NT2/D1 (cell line): ENCODE measurements at regions not wholly inside any gene's neighbourhood (a gene's known extent, or its start where the extent isn't known, plus 50 kb on each side); places are given as distances from the start of the nearest gene placed in this dataset.

ENCODE experiments used
- DNase-seq: peaks from one replicate; pipeline ENCODE4 v3.0.0-alpha.2; 2011; ENCODE audit warnings: low read depth, low spot score
- H3K27me3 ChIP-seq: 2 replicates; pipeline ENCODE4 v1.6.0; 2011; ENCODE audit warnings: mild to moderate bottlenecking; ENCODE audit not compliant: insufficient read length, insufficient read depth
- H3K36me3 ChIP-seq: 2 replicates; pipeline ENCODE4 v1.6.1; 2011; ENCODE audit warnings: mild to moderate bottlenecking, low read length, mixed read lengths; ENCODE audit not compliant: insufficient read depth, insufficient read length
- H3K4me1 ChIP-seq: 2 replicates; pipeline ENCODE4 v1.5.1; 2011; ENCODE audit not compliant: insufficient read depth, insufficient read length
- H3K4me3 ChIP-seq: 2 replicates; pipeline ENCODE4 v1.5.1; 2011; ENCODE audit warnings: low read depth; ENCODE audit not compliant: insufficient read length
- H3K9ac ChIP-seq: 2 replicates; pipeline ENCODE4 v1.6.0; 2011; ENCODE audit warnings: low read depth; ENCODE audit not compliant: insufficient read length
- H3K9me3 ChIP-seq: 2 replicates; pipeline ENCODE4 v1.5.1; 2011; ENCODE audit warnings: mild to moderate bottlenecking, low read length; ENCODE audit not compliant: insufficient read depth
- SUZ12 ChIP-seq: IDR thresholded peaks from 2 replicates; pipeline ENCODE4 v1.6.1; 2011; ENCODE audit not compliant: insufficient read length, insufficient read depth; ENCODE audit errors: extremely low read depth
- YY1 ChIP-seq: IDR thresholded peaks from 2 replicates; pipeline ENCODE4 v1.6.1; 2011; ENCODE audit not compliant: insufficient read length, insufficient read depth
- ZNF274 ChIP-seq: IDR thresholded peaks from 2 replicates; pipeline ENCODE4 v1.6.1; 2011; ENCODE audit warnings: mild to moderate bottlenecking, low read depth, low read length

DNA sequence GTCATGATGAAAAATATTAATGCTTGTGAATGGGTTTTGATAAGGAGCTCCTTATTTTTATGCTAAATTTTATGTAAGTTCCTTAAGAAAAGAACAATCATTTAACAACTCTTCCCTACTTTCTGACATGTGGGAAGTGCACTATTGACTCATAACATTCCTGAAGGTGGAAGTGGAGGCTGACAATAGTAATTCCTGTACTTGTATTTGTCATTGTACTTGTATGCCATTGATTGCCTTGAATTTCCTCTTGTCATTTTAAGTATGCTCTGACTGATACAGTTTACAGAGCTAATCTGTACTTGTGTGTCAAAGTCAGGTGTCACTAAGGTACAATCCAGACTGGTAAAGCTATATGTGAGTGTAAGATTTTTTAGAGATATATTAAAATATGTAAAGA is 440.0 kb downstream of the SLC16A7 start:
- no peak overlapping the region for H3K9ac ChIP-seq
- no peaks in the 10 kb centered on the region for H3K27me3 ChIP-seq
- H3K4me3 ChIP-seq = no peak overlapping the region
- DNase-seq = no peak
- H3K4me1 ChIP-seq = no peaks in the 10 kb centered on the region
- no peaks in the 10 kb centered on the region for H3K36me3 ChIP-seq
- TF ChIP-seq SUZ12 (no peak), YY1 (no peak)
- peaks cover 23% of the 10 kb centered on the region for H3K9me3 ChIP-seq

- Histone ChIP-seq H3K9ac (no peak overlapping the region), H3K4me3 (no peak overlapping the region), H3K27me3 (no peaks in the 10 kb centered on the region), H3K36me3 (no peaks in the 10 kb centered on the region), H3K9me3 (no peaks in the 10 kb centered on the region), H3K4me1 (no peaks in the 10 kb centered on the region)
- TF ChIP-seq ZNF274 = no peak
- no peak for TF ChIP-seq YY1
- TF ChIP-seq SUZ12 = no peak
- DNase-seq = no peak
Observed at GRCh38 chr12:60042835-60043234, 447.0 kb downstream of the SLC16A7 start.

DNA sequence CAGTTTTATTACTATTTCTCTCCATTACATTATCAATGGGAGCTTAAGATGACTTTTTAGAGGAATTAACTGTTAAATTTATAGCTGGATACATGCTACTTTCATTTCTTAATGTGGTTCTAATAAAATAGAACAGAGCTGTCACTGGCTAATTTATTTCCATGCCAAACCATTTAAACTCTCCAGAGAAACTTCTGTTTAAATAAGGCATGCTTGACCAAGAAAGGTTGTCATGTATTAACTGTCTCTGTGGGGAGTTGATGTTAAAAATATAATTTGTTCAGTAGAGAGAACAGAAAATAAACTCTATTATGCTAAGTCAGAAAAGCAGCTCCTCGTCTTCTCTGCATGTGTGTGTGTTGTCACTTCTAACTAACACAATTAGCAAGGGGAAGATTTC is 447.4 kb downstream of the SLC16A7 start:
- Histone ChIP-seq H3K9ac (no peak overlapping the region), H3K27me3 (no peaks in the 10 kb centered on the region), H3K36me3 (no peaks in the 10 kb centered on the region), H3K4me3 (no peak overlapping the region), H3K4me1 (no peaks in the 10 kb centered on the region), H3K9me3 (no peaks in the 10 kb centered on the region)
- DNase-seq = no peak
- TF ChIP-seq YY1 (no peak), SUZ12 (no peak), ZNF274 (no peak)

DNA sequence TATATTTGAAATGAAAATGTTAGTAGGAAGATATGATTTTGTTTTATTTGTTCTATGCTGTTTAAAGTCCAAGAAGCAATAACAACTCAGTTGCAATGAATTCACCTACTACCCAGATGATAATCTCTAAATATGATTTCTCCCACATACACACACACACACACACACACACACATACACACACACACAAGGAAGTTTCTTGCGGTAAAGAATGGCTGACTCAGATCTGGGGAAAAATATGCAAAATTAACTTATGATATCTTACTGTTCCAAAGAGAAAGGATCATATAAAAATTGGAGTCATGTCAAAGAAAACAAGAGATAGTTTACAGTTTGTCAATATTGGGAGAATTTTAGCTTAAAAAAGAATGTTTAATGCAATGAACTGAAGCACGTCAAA is 456.7 kb downstream of the SLC16A7 start:
- Histone ChIP-seq H3K4me3 (no peak overlapping the region), H3K36me3 (no peaks in the 10 kb centered on the region), H3K9me3 (no peaks in the 10 kb centered on the region), H3K9ac (no peak overlapping the region), H3K4me1 (no peaks in the 10 kb centered on the region), H3K27me3 (no peaks in the 10 kb centered on the region)
- no peak for DNase-seq
- TF ChIP-seq YY1 (no peak), ZNF274 (no peak), SUZ12 (no peak)

- DNase-seq = no peak
- H3K9me3 ChIP-seq = no peaks in the 10 kb centered on the region
- H3K4me1 ChIP-seq = no peaks in the 10 kb centered on the region
- no peak for TF ChIP-seq SUZ12
- TF ChIP-seq ZNF274 = no peak
- TF ChIP-seq YY1 = no peak
- H3K9ac ChIP-seq = no peak overlapping the region
- no peak overlapping the region for H3K4me3 ChIP-seq
- no peaks in the 10 kb centered on the region for H3K36me3 ChIP-seq
- H3K27me3 ChIP-seq = no peaks in the 10 kb centered on the region
Observed at GRCh38 chr12:60059180-60059579, 463.4 kb downstream of the SLC16A7 start.

DNA sequence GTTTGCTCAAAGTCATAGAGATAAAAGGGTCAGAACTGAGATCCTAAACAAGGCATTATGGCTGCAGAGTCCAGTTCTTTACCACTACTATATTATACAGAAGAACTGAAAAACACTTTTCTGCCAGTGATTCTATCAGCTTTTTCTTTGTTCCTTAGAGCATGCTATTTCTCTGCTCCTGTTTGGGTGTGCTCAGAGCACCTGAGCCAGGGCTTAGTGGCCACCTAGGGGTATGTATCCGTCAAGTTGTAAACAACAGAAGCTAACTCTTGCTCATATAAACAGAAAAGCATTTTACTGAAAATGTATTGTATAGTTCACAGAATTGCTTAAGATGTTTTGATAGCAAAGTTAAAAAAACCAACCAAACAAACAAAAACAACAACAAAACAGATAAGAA is 470.8 kb downstream of the SLC16A7 start:
- no peaks in the 10 kb centered on the region for H3K4me1 ChIP-seq
- no peaks in the 10 kb centered on the region for H3K27me3 ChIP-seq
- H3K9ac ChIP-seq = no peak overlapping the region
- H3K36me3 ChIP-seq = no peaks in the 10 kb centered on the region
- DNase-seq = no peak
- H3K4me3 ChIP-seq = no peak overlapping the region
- H3K9me3 ChIP-seq = no peaks in the 10 kb centered on the region
- no peak for TF ChIP-seq YY1

DNA sequence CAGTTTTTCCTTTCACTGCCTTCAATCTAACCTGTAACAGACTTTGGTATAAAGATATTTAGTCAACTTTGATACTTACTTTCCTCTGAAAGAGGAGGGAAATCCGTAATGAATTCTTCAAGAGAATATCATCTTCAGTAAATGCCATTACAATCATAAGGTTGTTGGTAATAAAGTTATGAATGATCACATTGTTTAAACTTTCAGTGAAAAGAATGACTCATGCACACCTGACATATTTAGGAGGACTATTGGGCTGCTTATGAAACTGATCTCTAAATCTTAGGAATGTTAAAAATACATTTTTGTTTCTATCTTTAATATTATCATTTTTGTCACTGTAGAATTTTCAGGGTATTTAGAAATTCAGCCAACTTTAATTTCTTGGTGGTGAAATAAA is 474.7 kb downstream of the SLC16A7 start:
- H3K4me3 ChIP-seq = no peak overlapping the region
- H3K36me3 ChIP-seq = no peaks in the 10 kb centered on the region
- no peak for TF ChIP-seq SUZ12
- TF ChIP-seq YY1 = no peak
- no peak for TF ChIP-seq ZNF274
- H3K9me3 ChIP-seq = no peaks in the 10 kb centered on the region
- no peak for DNase-seq
- H3K4me1 ChIP-seq = no peaks in the 10 kb centered on the region
- H3K9ac ChIP-seq = no peak overlapping the region
- no peaks in the 10 kb centered on the region for H3K27me3 ChIP-seq

GRCh38 chr12:60071759-60072191 is 475.9 kb downstream of the SLC16A7 start:
- Histone ChIP-seq H3K9ac (no peak overlapping the region), H3K4me1 (no peaks in the 10 kb centered on the region), H3K4me3 (no peak overlapping the region), H3K9me3 (no peaks in the 10 kb centered on the region), H3K27me3 (no peaks in the 10 kb centered on the region), H3K36me3 (no peaks in the 10 kb centered on the region)
- DNase-seq = no peak
- TF ChIP-seq SUZ12 = no peak
- no peak for TF ChIP-seq YY1
